HG03439 (cell line): ENCODE measurements at regions not wholly inside any gene's neighbourhood (a gene's known extent, or its start where the extent isn't known, plus 50 kb on each side); places are given as distances from the start of the nearest gene placed in this dataset.

Experiments used
- ATAC-seq: cut with Tn5 transposase; IDR thresholded peaks from one replicate; pipeline ENCODE4 v1.9.1; 2021; ENCODE audit warnings: mild to moderate bottlenecking, moderate library complexity; ENCODE audit not compliant: unreplicated experiment

DNA sequence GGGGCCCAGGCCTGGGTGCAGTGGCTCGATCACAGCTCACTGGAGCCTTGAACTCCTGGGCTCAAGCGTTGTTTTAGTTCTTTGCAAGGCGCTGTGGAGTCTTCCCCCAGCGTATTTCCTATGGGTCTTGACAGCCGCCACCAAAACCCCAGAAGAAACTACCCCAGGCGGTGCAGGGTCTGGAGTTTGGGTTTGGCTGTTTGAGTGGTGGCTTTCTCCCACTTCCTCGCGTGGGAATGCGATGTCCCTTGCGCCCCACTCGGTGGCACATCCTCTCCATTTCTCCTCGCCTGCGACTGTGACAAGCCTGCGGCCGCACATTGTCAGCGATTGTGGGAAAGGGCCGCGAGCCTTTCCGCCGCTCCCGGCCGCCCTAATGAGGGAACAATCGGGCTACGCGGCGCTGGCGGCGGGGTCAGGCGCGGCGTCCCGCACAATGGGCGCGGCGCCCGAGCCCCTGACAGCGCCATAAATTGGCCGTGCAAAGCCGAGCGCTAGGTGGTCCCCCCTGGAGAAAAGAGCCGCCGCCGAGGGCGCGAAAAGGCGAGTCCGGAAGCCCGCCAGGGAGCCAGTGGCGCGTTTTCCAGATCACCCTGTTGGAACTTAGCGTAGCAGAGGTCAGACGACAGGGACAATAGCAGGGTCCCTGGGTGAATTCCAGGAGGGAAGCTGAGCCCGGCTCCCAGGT, 194.9 kb upstream of the POU3F3 start:
- ATAC-seq, result no peak

DNA sequence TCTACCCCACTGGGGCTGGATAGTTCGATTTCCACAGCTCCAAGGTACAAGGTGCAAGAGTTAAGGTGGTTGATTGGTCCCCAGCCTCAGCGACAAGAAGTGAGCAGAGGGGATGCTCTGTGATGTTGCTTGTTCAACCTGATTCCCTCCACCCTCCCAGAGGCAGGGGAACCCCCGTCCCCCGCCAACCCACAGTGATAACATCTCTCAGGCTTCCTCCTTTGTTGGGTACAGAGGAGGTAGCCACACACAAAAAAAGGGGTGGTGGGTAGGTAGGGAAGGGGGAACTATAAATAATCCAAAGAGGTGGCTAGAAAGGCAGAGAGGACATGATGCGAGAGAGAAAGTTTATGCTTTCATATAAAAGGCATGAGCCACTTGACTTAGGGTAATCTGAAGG, 192.9 kb upstream of the POU3F3 start:
- no peak for ATAC-seq

DNA sequence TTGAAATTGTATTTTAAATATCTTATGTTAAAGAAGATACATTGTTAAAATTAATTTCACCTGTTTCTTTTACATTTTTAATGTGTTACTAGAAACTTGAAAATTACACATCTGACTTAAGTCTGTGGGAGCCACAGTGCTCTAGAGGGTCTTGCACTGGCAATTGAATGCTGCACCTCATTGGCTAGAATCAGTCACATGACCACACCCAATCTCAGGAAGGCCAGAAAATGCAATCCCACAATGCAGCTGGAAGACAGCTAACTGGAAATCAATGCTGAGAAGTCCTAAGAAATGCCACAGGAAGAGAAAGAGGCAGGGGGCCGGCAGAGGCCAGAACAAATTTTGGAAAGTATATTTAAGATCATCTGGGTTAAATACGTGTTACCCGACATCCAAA, 189.2 kb upstream of the POU3F3 start:
- ATAC-seq, result no peak

DNA sequence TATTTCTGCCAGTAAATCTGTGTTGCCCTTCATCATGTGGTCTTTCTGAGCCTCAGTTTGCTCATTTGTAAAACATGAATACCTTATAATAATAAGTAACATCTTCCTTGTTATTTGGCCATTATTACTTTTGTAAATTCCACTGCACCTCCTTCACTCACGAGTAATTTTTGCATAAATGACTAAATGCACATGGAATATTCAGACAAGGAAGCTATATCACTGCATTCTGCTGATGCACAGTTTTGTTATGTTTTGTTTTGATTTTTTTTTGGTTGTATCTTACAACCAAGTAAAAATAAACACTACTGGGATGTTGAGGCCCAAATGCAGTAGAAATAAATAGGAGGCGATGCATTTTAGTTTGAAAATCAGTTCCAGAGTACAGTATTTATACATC, 185.3 kb upstream of the POU3F3 start:
- ATAC-seq, result no peak

DNA sequence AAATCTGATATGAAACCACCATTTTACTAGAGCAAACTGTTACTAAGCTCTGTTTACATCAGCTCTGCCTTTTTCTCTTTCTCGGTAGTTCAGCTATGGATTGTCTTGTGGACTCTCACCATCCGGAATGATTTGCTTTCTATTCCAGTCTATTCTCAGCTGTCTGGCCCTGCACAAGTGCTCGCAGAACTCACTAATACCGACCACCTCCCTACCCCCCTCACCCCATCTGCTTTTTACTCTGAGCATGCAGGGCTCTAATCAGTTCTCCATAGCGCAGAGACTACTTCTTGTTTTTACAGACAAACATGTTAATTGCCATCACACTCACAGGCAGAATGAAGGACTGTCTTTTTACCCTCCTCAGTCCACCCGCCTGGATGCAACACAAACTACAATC, 180.7 kb upstream of the POU3F3 start:
- no peak for ATAC-seq

DNA sequence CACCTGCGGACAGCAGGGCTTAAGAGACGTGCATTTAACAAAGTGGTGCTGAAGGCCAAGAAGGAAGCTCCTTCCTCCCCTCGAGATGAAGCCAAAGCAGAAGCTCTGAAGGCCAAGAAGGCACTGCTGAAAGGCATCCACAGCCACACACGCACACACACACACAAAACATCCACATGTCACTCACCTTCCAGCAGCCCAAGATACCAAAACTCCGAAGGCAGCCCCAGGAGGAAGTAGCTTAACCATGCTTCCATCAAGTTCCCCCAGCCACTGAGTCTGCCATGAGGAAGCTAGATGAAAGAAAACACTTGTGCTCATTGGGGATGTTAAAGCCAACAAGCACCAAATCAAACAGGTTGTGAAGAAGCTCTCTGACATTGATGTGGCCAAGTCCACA, 175.7 kb upstream of the POU3F3 start:
- no peak for ATAC-seq

DNA sequence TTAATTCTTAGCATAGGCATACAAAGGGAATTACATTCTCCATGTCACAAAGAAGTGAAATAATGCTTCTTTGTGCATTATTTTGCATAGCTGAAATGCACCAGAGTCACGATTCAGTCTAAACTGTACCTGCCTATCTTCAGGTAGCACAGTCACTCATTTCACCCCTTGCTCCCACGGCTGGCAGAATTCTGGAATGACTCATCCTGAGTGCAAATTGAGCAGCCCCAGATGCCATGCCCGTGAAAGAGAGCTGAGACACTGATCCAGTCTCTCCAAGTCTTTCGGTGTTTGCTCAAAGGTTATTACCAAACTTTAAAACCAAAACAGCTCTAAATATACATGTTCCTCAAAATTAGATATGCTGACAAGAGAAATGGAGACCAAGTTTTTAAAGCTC, 168.3 kb upstream of the POU3F3 start:
- no peak for ATAC-seq

DNA sequence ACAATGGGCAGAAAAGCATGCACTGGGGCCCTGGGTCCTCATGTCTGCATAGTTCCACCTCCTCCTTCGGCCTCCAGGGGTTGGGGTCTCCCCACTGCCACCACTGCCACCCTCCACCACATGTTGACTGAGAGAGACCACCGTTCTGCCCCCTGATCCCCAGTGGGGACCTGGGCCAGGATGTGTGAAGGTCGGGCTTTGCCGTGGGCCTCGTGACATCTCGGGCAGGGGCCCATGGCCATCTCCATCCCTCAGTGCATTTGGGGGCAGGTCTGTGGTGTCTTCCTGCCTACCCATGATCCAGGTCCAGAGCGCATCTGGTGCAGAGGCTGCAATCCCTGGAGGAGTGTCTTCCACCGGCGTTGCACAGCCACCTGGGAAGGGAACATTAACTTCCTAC, 166.8 kb upstream of the POU3F3 start:
- ATAC-seq, result no peak

DNA sequence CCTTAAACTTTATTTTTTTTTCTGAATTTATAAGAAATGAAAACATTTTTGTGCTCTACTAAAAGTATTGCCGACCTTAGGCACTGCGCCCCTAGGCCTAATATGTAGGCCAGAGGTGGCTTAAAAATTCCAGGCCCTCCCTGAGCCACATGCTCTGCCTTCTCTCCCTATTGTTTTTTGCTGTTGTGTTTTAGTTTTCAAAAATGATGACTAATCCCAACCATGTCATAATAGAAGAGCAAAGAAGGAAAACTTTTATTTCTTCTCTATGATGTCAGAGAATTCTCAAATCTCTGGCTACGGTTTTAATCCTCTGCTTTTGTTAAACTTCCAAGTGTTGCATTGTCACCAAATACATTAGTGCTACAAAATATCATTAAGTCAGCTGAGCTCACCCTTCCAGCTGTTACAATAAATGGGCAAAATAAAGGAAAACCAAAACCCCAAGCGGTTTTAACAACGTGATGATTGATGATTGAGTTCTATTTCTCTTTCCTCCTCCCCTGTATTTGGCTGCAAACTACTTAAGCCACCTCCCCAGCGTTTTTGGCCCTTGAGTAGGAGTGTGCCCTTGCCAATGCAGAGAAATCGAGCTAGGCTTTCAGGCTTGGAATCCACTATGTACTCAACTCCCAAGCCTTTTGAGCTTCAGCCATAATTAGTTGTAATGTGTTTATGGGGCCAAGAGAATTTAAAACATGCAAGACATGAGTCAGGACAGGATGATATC, 163.5 kb upstream of the POU3F3 start:
- ATAC-seq, result no peak

DNA sequence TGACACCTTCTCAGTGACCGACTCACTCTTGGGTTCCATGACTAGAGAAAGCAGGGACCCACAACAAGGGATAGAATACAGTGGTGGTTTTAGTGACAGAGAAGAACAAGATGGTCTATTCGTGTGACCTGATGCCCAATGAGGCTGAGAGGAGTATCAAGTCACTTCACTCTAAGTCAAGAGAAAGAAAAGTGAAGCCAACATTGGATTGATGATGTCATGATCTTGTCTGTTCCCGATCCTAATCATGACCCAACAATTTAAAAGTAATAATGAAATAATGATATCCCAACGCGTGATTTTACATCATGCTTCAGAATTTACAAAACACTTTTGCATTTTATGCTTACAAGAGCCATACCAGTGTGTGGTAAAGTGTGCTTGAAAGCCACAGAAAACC, 155.6 kb upstream of the POU3F3 start:
- ATAC-seq, result no peak

DNA sequence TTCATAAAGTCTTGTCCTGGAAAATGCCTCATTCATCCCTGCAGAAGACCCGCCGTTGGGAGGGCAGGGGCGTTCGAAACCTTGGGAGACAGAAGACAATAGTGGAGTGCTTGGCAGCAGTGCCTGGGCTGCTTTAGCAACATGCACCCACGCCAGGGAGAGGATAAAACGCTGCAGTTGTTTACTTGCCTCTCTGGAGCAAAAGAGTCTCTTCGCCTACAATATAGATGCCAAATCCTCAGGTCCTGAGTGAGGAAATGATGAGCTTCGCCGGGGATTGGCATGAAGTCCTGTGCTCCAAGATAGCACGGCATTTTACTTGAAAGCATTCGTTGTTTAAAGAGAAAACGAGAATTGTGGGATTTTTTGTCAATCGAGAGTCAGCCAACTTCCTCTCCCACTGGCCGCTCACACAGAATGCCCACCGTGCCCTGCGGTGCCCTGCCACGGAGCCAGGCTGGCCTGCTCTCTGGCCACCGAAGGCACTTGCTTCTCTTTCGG, 152.5 kb upstream of the POU3F3 start:
- no peak for ATAC-seq

DNA sequence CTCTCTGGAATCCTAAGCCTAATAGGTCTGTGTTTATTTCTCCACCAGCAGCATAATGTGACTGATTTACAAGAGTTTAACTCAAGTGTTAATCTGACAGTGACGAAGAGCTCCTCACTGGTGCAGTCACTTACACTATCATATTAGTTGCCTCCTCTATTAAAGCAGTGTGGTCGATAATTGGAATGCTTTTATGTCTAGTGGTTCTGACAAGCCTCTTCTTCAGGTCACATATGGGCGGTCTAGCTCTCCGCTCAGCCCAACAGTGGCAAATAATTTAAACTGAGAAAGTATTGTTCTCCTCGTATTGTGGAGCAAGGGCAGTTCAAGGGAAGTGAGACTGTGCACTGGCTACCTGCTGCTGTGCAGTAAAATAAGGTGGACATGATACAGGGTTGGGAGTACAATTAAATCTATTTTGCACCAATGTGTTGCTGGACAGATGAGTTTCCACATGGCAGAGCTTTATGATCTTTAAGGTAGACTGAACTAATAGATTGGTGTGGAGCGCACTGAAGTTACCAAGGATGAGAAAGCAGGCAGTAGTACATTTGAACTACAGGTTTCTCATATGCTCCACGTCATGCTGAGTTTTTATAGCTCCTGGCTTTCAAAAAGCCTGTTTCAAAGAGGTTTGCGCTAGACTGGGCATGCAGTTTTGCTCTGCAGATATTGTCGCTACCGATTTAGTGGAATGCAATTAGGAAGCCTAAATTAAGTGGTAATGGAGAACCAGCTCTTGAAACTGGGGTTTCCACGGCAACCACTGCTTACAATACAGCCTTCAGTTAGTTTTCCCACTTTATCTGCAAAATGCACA, 151.7 kb upstream of the POU3F3 start:
- no peak for ATAC-seq

DNA sequence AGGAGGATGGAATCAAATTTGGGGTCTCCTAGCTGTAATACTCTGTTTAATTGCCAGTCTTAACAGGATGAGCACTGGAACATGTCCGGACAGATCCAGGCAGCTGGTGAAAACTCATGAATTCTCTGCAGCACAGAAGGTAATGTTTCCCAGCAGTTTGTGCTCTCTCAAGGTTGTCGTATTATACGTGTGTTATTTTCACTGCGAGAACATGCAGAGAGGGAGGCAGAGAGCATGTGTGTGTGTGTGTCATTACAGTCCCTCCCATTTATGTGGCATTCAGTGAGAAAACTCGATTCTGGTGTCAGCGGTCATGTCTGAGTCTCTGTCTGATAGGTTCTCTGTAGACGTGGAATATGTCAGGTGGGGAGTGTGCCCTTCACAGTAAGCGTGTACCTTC, 150.2 kb upstream of the POU3F3 start:
- no peak for ATAC-seq

DNA sequence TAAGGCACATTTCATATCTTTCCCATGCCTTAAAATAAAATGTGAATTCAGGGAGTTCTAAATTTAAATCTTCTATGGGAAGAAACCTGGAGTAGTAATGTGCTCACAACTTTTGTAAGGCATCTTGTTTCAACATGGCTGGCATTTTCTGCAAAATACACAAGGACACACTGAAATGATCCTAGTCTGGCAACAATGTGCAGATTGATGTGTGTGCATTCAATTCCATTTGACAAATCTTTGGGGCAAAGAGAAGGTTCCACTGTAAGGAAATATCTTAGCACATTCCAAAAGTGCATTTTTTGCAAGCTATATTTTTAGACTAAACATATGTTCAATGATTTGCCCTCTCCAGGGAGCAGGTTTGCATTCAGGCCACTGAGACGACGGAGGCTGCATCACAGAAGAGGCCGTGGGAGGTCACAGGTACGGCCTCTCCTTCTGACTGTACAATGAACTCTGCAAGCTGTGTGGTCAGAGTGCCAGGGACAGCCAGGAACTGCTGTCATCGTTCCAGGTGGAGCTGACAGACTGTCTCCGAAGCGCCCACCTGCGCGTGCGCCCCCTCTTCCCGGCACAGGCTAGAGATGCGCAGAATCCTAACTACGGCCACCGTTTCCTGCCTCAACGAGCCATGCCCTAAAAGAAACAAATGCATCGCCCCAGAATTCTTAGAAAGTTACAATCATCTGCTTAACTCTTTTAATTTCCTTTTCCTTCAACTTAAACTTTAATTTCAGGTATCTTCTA, 149.2 kb upstream of the POU3F3 start:
- ATAC-seq, result no peak

DNA sequence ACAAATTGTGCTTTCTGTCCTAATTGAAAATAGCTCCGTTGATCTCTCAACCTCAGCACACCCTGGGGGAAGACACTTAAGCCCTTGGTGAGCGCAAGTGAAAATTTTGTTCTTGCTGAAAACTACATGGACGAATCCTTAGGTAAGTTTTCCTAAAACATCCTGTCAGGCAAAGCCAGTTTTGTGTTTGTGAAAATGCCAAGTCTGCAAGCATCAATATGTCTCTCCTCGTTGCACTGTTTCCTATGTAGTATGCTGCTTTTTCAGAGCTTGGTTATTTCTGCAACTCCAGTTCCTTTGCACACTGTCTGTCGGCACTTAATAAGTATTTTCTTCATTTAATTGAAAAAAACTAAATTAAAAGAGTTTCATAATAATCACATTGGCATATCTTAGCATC, 146.9 kb upstream of the POU3F3 start:
- no peak for ATAC-seq

DNA sequence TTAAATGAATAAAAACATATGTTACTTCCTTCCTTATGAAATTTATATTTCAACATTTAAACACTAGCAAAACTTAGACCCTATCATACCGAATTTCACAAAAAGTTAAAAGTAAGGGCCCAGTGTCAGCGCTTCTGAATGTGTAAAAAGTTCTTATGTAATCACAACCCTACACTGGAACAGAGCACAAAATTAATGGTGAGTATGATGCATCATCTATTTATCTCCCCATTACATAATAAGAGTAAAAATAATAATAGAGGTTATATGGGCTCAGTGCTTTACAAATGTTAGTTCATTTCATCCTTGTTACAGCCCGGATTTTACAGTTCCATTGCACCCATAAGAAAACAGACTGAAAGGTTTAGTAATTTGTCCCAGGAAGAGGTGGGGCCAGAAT, 144.9 kb upstream of the POU3F3 start:
- ATAC-seq, result no peak

DNA sequence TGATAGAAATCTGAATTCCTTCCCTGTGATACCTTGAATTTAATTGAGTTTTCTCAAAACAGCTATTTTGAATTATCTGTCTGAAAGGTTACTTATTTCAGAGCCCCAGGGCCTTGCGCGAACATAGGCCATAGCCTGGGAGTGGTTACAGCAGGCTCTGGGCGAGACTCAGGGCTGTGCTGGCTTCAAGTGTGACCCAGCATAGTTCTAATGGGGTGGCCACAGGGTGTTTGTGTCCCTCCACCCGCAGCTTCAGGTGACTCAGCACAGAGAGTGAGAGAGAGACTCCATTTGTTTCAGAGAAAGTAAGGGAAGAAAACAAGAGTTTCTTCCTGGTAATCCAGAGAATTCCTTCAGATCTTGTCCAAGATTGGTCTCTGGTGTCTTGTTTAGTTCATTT, 137.9 kb upstream of the POU3F3 start:
- no peak for ATAC-seq

DNA sequence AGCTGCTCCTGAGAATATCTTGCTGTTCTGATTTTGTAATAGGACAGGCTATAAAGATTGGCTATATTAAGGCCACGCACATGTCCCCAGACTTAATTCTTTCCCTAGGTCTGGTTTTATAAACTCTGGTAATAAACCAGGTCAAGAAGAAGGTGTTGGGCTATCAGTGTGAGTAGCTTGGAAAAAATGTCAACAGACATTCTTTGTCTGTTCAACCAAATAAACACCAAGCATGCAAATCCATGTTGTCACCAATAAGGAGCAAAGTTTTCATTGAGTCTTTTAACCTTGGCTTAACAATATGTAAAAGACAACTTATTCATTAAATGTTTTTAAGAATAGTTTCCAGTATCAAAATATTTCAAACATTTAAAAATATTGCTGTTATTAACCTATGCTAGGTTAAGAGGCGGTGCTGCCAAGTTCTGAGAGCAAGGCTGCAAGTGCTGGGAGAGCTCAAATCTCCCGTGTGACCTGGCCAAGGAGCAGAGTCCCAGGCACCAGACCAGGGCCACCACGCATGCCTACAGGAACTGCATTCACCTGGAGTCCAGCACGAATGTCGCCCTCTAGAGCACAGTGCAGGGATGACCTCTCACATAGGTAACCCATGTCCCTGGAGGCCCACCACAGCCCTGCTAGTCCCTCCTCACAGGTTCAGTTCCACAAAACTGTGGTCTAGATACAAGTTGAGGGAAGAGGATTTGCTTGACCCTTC, 120.5 kb upstream of the POU3F3 start:
- ATAC-seq, result peak; percentile 89

DNA sequence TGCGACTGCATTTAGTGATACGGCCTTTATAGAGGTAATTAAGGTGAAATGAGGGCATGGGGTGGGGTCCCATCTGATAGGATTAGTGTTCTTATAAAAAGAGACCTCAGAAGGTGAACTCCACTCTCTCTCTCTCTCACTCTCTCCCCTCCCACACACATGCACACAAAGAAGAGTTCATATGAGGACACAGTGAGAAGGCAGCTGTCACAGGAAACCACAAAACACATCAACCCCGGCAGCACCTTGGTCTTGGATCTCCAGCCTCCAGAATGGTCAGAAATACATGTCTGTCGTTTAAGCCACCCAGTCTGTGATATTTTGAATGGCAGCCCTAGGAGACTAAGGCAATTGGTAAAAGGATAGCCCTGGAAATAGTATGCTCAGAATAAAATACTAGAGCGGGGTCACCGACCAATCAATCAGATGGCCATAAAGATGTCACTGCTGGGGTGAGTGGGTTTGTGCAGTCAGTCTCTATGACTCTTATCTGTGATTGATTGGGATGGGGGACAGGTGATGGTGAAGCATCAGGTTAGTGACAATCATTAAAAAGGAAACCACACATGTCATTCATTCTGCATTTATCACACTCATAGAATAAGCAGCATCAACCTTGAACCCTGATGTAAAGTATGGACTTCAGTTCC, 118.9 kb upstream of the POU3F3 start:
- ATAC-seq, result no peak

DNA sequence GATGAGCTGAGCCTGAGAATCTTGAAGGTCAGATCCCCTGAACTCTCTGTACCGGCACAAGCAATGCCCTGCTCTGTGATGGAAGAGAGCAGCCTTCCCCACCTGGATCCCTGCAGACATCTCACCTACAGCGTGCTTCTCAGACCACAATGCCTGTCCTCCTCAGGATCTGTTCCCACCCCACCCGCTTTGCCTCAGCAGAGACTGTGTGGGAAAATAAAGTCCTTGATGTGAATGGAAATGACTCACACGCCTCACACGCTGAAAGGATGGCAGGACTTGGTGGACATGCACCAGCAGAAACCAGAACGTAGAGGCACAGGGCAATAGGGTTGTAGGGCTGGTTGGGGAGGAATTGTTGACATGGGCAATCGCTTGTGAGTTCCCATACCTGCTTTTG, 117.9 kb upstream of the POU3F3 start:
- no peak for ATAC-seq
